GM10248 (cell line): ENCODE measurements at regions not wholly inside any gene's neighbourhood (a gene's known extent, or its start where the extent isn't known, plus 50 kb on each side); places are given as distances from the start of the nearest gene placed in this dataset.

Experiments
- CTCF ChIA-PET: fragments of 300-600 bp; sonication (Branson Sonifier 250); formaldehyde crosslinking; extraction: SDS; loops from one replicate; lab custom pipeline; 2021; ENCODE audit warnings: antibody characterized with exemption; lab: Yijun Ruan, JAX
- POLR2A ChIA-PET: fragments of 350-650 bp; sonication (Branson Sonifier 250); formaldehyde crosslinking; extraction: SDS; loops from one replicate; lab custom pipeline; 2020; ENCODE audit warnings: antibody characterized with exemption; lab: Yijun Ruan, JAX
- DNase-seq: peaks from one replicate; pipeline ENCODE4 v3.0.0; 2012; ENCODE audit errors: extremely low spot score
- TF ChIP-seq, protein P1 (sequence below): IDR thresholded peaks from 2 replicates; pipeline ENCODE4 v1.5.1; 2012; ENCODE audit warnings: mild to moderate bottlenecking, low read depth; ENCODE audit errors: extremely low read depth, missing control alignments, control extremely low read depth

DNA sequence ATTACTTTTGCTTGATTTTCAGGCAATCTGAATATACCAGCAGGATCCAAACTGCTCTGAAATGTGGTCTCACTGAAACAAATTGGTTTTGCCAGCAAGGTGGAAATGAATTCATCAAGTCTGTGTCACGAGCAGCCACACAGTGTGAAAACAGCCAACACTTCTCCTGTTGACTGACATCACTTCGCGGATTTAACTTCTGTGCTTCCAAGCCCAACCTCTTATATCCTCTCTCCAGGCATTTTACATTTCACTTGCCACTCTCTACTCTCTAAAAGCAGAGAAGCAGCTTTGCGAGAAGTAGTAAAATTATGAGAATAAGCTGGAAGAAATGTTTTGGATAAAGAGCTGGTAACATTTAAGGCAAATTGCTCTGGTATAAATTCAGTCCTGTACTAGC, 106.1 kb upstream of the FRG1 start:
- TF ChIP-seq, protein P1, sequence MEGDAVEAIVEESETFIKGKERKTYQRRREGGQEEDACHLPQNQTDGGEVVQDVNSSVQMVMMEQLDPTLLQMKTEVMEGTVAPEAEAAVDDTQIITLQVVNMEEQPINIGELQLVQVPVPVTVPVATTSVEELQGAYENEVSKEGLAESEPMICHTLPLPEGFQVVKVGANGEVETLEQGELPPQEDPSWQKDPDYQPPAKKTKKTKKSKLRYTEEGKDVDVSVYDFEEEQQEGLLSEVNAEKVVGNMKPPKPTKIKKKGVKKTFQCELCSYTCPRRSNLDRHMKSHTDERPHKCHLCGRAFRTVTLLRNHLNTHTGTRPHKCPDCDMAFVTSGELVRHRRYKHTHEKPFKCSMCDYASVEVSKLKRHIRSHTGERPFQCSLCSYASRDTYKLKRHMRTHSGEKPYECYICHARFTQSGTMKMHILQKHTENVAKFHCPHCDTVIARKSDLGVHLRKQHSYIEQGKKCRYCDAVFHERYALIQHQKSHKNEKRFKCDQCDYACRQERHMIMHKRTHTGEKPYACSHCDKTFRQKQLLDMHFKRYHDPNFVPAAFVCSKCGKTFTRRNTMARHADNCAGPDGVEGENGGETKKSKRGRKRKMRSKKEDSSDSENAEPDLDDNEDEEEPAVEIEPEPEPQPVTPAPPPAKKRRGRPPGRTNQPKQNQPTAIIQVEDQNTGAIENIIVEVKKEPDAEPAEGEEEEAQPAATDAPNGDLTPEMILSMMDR, result no peak
- POLR2A ChIA-PET, result no interaction called here
- CTCF ChIA-PET, result interaction anchor here (1.5 kb wide), 1 partner anchor 10 kb away, joined by 3 read pairs; no protein-coding TSS in a partner anchor

DNA sequence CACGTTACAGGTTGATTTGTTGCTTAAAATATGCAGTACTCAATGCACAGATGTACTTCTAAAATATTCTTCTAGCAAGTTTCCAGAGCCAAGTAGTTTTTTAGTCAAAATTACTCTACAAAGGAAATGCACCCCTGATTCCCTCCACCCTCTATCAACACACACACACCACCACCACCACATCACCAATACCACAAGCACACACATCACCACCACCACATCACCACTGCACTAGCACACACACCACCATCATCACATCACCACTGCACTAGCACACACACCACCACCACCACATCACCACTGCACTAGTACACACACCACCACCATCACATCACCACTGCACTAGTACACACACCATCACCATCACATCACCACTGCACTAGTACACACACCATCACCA, 105.2 kb upstream of the FRG1 start:
- TF ChIP-seq, protein P1, result no peak

More for the DNA sequence above, 106.1 kb upstream of the FRG1 start:
- DNase-seq, result no peak

DNA sequence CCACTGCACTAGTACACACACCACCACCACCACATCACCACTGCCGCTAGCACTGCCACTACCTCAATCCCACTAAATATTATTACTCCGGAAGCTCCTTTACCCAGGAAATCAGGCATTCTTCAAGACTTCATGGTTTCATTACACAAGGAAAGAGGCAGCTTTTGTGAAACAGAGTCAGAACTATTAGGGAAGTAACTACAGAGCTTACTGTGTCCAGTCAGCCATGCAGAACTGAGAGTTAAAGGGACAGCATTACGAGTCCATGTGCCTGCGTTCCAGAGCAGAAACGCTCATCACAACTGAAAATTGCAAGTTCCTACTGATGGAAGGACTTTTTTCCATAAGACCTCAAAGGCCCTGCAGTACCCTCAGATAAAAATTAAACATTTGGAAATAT, 103.2 kb upstream of the FRG1 start:
- POLR2A ChIA-PET, result no interaction called here
- DNase-seq, result no peak
- CTCF ChIA-PET, result no interaction called here

More for the DNA sequence above, 105.2 kb upstream of the FRG1 start:
- ChIA-PET POLR2A (no interaction called here), CTCF (no interaction called here)
- no peak for DNase-seq

DNA sequence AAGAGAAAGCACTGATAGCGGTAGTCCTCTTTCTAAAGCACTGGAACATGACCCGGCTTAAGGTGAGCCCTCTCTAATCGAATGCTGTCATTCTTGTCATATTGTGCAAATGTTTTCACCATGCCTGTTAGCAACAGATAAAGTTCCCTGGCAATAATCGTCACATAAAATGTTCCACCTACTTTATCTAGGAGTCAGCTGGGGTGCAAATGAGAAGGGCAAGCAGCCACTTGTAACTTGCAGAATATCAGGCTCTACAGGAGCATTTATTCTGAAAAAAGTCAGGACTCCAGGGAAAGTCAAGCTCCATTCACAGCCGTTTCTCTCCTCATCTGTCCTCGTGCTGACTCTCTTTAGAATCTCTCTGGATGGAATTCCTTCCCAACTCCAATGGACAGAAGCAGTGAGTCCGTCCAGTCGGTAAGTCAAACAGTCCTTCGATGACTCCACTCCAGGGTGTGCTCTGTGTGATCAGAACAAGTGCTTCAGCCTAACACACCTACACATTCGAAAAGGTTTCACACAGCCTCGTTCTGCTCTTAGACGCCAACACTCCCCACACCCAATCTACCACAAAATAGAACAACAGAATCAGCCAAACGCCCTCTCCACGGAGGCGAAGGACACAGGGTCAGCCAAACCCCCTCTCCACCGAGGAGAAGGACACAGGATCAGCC, 101.7 kb upstream of the FRG1 start:
- TF ChIP-seq, protein P1, result no peak
- CTCF ChIA-PET, result no interaction called here
- DNase-seq, result no peak
- POLR2A ChIA-PET, result no interaction called here

More for the DNA sequence above, 103.2 kb upstream of the FRG1 start:
- TF ChIP-seq, protein P1, result no peak

DNA sequence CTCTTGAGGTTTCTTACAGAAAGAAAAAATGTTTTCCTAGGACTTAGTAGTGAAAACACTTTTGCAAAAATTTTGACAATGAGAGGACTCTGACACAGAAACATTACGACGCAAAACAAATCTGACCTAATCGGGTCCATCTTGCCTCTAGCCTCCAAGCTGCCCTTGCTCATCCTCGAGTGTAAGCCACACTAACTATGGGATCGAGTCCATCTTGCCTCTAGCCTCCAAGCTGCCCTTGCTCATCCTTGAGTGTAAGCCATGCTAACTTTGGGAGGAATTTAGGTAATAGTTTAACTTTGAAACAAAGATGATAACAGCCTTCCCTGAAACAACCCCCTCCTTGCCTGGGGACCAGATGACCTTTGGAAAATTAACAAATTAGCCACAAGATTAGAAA, 100.3 kb upstream of the FRG1 start:
- POLR2A ChIA-PET, result no interaction called here
- CTCF ChIA-PET, result no interaction called here
- DNase-seq, result no peak

DNA sequence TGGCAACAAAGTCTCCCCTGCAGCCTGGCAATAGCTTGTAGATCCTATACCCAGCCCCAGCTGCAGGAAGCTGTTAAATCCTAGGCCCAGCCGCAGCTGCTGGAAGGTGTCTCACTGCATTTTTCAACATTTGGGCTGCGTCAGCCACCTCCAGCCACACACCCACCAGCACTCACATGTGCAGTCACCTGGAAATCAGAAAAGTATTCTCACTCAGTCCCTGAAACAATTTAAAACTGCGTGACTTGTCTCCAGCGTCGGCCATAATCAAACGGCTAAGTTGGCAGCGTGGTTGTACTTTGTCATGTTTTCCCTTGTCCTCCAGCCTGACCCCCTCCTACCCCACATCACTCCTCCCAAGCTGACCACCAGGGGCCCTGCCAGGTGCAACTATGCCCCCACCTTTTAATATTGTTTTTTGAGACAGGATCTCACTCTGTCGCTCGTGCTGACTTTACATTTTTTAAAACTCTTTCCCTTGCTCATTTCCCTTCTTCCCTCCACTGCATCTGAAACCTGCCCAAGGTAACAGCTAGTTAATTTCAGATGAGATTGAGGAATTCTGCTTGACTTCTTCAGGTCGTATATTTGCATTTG, 97.2 kb upstream of the FRG1 start:
- DNase-seq, result no peak
- TF ChIP-seq, protein P1, result no peak
- ChIA-PET CTCF (no interaction called here), POLR2A (no interaction called here)

More for the DNA sequence above, 100.3 kb upstream of the FRG1 start:
- TF ChIP-seq, protein P1, result no peak
